ENCODE measurements at regions not wholly inside any gene's neighbourhood (a gene's known extent, or its start where the extent isn't known, plus 50 kb on each side); places are given as distances from the start of the nearest gene placed in this dataset.

DNA sequence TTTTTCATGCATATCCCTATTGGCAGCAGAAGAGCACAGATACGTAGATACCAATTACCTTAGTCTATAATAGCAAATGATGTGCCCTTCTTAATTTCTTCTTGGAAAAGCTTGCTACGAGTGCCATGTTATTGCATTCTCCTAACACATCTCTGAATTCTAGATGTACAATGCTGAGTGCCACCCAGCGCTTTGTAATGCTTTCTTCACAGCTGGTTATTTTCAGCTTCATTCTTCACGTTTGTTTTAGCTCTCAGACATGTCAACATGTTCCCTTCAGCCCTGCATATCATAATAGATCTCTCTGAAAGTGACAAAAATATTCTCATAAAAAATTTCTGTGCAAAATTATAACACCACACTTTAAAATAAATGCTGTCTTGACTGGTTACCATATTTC is 981.2 kb downstream of the TTLL7 start:
- Histone ChIP-seq H3K36me3 (ENCODE audit: control insufficient read depth, insufficient read depth, low read length) (no peaks in the 10 kb centered on the region), H3K9me3 (ENCODE audit: control insufficient read depth, low read length) (peaks cover 14% of the 10 kb centered on the region), H3K4me1 (ENCODE audit: control insufficient read depth, insufficient read depth, low read length, poor library complexity, severe bottlenecking) (peaks cover 3% of the 10 kb centered on the region), H3K27ac (ENCODE audit: low read depth, low read length, severe bottlenecking) (no peak overlapping the region), H3K4me3 (ENCODE audit: extremely low read depth, insufficient read depth, low read length, poor library complexity, severe bottlenecking) (no peak overlapping the region)
- 86 to 88% methylated on average over 4 of the region's 4 CpGs for WGBS, 2 experiments (ENCODE audit: insufficient coverage in 2 of 2)

DNA sequence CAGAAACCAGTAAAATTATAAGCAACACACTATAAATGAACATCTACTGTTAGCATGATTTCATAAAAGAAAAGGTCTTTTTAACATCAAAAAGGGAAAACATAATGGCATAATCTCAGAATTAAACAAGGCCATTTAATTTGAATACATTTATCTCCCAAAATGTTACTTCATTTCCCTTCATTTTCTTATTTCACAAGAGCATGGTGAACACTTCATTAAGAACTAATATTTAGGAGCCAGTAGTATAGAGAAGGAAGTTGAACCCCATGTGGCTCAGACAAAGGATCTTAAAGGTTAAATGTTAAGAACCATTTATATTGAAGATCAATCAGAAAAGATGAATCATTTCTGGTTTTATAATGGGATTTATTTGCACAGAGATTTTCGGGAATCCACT is 981.7 kb downstream of the TTLL7 start:
- no peak overlapping the region for H3K4me3 ChIP-seq (ENCODE audit: extremely low read depth, insufficient read depth, low read length, poor library complexity, severe bottlenecking)
- no peak overlapping the region for H3K27ac ChIP-seq (ENCODE audit: low read depth, low read length, severe bottlenecking)
- H3K9me3 ChIP-seq (ENCODE audit: control insufficient read depth, low read length) = peaks cover 14% of the 10 kb centered on the region
- no peaks in the 10 kb centered on the region for H3K36me3 ChIP-seq (ENCODE audit: control insufficient read depth, insufficient read depth, low read length)
- peaks cover 6% of the 10 kb centered on the region for H3K4me1 ChIP-seq (ENCODE audit: control insufficient read depth, insufficient read depth, low read length, poor library complexity, severe bottlenecking)
- 88 to 100% methylated on average over 1 of the region's 1 CpG for WGBS, 2 experiments (ENCODE audit: insufficient coverage in 2 of 2)

DNA sequence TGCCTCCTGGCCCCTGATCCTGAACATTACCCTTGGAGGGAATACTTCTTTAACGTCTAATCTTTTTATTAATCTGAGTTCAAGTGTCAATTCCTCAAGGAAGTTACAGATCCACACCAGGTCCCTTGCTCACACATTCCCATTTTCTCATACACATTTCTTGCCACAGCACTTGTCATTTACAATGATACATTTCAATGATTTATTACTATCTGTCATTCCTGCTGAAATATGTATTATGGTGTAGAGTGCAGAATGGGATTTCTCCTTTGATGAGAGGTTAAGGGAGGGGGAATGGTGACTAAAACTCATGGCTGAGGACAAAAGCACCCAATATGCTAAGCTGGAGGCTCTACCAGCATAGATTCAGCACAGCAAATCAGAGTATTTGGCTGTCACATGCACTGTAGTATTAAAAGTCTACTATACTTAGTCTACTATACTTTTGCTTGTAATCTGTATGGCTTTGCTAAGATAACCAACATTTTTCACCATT is 982.5 kb downstream of the TTLL7 start:
- no peaks in the 10 kb centered on the region for H3K36me3 ChIP-seq (ENCODE audit: control insufficient read depth, insufficient read depth, low read length)
- H3K9me3 ChIP-seq (ENCODE audit: control insufficient read depth, low read length) = peaks cover 14% of the 10 kb centered on the region
- H3K27ac ChIP-seq (ENCODE audit: low read depth, low read length, severe bottlenecking) = no peak overlapping the region
- 71% methylated on average over 1 of the region's 1 CpG; no CpG with 5 or more reads in 1 of the 2 experiments for WGBS, 2 experiments (ENCODE audit: insufficient coverage in 2 of 2)
- H3K4me3 ChIP-seq (ENCODE audit: extremely low read depth, insufficient read depth, low read length, poor library complexity, severe bottlenecking) = no peak overlapping the region
- H3K4me1 ChIP-seq (ENCODE audit: control insufficient read depth, insufficient read depth, low read length, poor library complexity, severe bottlenecking) = peaks cover 6% of the 10 kb centered on the region

DNA sequence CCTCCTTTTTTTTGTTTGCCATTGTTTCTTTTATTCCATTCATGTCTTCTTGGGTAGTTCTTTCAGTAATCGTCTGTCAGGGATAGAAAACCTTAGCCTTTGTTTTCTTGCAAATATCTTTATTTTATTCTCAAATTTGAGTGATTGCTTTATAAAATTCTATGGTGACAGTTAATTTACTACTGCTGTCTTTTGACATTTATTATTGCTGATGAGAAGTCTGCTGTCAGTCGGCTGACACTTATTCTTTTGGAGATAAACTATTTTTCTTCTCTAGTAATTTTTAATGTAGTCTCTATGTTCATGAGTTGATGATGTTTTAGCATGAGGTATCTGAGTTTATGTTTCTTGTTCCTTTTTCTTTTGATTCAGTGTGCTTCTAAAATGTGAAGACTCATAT is 983.8 kb downstream of the TTLL7 start:
- peaks cover 8% of the 10 kb centered on the region for H3K9me3 ChIP-seq (ENCODE audit: control insufficient read depth, low read length)
- H3K4me3 ChIP-seq (ENCODE audit: extremely low read depth, insufficient read depth, low read length, poor library complexity, severe bottlenecking) = no peak overlapping the region
- no CpG with 5 or more reads among the region's 2 CpGs for WGBS, 2 experiments (ENCODE audit: insufficient coverage in 2 of 2)
- H3K4me1 ChIP-seq (ENCODE audit: control insufficient read depth, insufficient read depth, low read length, poor library complexity, severe bottlenecking) = peaks cover 6% of the 10 kb centered on the region
- no peak overlapping the region for H3K27ac ChIP-seq (ENCODE audit: low read depth, low read length, severe bottlenecking)
- no peaks in the 10 kb centered on the region for H3K36me3 ChIP-seq (ENCODE audit: control insufficient read depth, insufficient read depth, low read length)

DNA sequence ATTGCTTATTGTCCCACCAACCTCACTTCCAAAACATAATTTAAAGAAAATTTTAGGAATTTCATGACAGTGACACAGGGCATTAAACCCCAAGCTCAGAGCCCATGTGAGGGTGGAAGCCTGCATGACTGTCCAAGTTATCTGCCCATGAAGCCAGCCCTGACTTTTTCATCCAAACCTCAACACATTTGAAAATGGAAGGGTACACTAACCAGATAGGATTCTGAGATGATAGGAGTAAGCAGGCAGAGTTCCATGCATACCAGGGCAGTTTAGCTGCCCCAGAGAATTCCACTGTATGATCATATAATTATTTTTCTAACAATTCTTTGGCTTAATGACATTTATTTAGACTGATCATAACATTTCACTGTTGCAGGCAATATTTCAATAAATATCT is 986.0 kb downstream of the TTLL7 start:
- H3K9me3 ChIP-seq (ENCODE audit: control insufficient read depth, low read length) = no peaks in the 10 kb centered on the region

DNA sequence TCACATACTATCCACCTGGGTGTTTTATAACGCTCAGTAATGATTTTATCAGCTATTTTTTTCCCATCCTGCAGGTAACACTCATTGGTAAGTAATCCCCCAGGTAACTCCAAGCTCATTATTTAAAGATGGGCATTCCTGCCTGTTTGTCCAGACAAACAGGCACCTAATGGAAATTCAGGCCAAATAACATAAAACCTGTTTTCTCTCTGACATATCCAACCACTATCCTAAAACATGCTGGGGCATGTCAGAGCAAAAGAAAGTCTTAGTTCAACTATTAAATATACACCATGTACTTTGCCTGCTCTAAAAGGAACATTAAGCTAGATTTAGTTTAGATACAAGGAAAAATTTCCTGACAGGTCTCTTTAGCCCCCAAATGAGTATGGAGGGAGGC is 987.7 kb downstream of the TTLL7 start:
- Histone ChIP-seq H3K4me1 (ENCODE audit: control insufficient read depth, insufficient read depth, low read length, poor library complexity, severe bottlenecking) (peaks cover 6% of the 10 kb centered on the region), H3K36me3 (ENCODE audit: control insufficient read depth, insufficient read depth, low read length) (no peaks in the 10 kb centered on the region), H3K4me3 (ENCODE audit: extremely low read depth, insufficient read depth, low read length, poor library complexity, severe bottlenecking) (no peak overlapping the region), H3K9me3 (ENCODE audit: control insufficient read depth, low read length) (no peaks in the 10 kb centered on the region), H3K27ac (ENCODE audit: low read depth, low read length, severe bottlenecking) (no peak overlapping the region)
- WGBS, 2 experiments (ENCODE audit: insufficient coverage in 2 of 2) = 92 to 100% methylated on average over 1 of the region's 1 CpG

More for the DNA sequence above, 986.0 kb downstream of the TTLL7 start:
- Histone ChIP-seq H3K36me3 (ENCODE audit: control insufficient read depth, insufficient read depth, low read length) (no peaks in the 10 kb centered on the region), H3K4me3 (ENCODE audit: extremely low read depth, insufficient read depth, low read length, poor library complexity, severe bottlenecking) (no peak overlapping the region), H3K4me1 (ENCODE audit: control insufficient read depth, insufficient read depth, low read length, poor library complexity, severe bottlenecking) (peaks cover 6% of the 10 kb centered on the region), H3K27ac (ENCODE audit: low read depth, low read length, severe bottlenecking) (no peak overlapping the region)

DNA sequence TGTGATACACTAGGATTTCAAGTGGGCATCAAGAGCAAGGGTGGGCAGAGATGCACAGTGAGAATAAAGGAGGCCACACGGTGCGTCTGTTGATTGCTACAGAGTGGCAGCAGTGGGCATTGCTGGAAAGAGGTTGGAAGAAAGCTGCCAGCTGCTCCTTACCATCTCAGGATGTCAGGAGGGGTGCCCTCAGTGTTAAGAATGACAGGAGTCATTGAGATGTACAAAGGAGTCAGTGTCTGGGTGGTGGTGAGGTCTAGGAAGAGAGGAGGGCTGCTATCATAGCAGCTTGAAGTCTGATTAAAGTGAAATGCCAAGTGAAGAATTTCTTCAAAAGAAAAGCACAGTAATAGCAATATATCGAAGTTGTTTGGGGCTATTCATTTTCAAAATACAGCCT is 992.7 kb downstream of the TTLL7 start:
- no peaks in the 10 kb centered on the region for H3K36me3 ChIP-seq (ENCODE audit: control insufficient read depth, insufficient read depth, low read length)
- WGBS, 2 experiments (ENCODE audit: insufficient coverage in 2 of 2) = 90 to 91% methylated on average over 2 of the region's 3 CpGs
- no peaks in the 10 kb centered on the region for H3K4me1 ChIP-seq (ENCODE audit: control insufficient read depth, insufficient read depth, low read length, poor library complexity, severe bottlenecking)
- H3K27ac ChIP-seq (ENCODE audit: low read depth, low read length, severe bottlenecking) = no peak overlapping the region
- no peak overlapping the region for H3K4me3 ChIP-seq (ENCODE audit: extremely low read depth, insufficient read depth, low read length, poor library complexity, severe bottlenecking)
- H3K9me3 ChIP-seq (ENCODE audit: control insufficient read depth, low read length) = no peaks in the 10 kb centered on the region

DNA sequence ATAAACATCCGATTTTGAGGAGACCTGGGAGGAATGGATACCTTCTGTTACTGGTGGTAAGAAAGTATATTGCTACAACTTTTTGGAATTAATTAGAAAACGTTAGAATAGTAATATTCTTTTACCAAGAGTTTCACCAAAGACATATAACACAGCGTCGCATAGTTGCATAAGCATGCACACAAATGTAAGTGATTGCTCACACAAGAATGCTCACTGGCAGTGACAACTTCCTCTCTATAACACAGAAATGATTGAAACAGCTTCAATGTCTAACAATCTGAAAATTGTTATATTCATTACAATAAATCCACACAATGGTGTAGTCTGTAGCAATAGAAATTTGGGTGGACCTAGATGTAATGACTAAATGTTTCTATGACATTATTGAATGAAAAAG is 998.6 kb downstream of the TTLL7 start:
- no peaks in the 10 kb centered on the region for H3K9me3 ChIP-seq (ENCODE audit: control insufficient read depth, low read length)
- no peak overlapping the region for H3K4me3 ChIP-seq (ENCODE audit: extremely low read depth, insufficient read depth, low read length, poor library complexity, severe bottlenecking)
- 100% methylated on average over 1 to 2 of the region's 4 CpGs for WGBS, 2 experiments (ENCODE audit: insufficient coverage in 2 of 2)
- no peaks in the 10 kb centered on the region for H3K4me1 ChIP-seq (ENCODE audit: control insufficient read depth, insufficient read depth, low read length, poor library complexity, severe bottlenecking)
- H3K36me3 ChIP-seq (ENCODE audit: control insufficient read depth, insufficient read depth, low read length) = no peaks in the 10 kb centered on the region
- H3K27ac ChIP-seq (ENCODE audit: low read depth, low read length, severe bottlenecking) = no peak overlapping the region

DNA sequence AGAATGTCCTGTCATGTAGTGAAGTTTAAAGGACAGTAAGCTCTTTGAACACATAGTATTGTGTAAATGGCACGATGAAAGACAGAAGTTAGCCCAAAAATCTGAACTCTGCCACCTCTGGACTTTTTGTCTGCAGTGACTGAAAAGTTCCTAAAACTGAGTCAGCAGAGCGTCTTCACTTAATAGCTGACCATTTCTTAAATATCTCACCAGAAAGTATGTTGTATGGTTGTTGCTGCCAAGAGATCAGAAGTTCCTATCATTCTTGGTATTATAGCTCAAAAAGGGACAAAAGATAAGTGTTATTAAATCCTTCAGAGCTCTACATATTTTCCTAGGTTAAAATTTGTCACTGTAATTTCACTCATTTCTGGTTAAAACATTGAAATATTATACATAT is 1003.0 kb downstream of the TTLL7 start:
- peaks cover 6% of the 10 kb centered on the region for H3K9me3 ChIP-seq (ENCODE audit: control insufficient read depth, low read length)
- H3K36me3 ChIP-seq (ENCODE audit: control insufficient read depth, insufficient read depth, low read length) = no peaks in the 10 kb centered on the region
- 78 to 100% methylated on average over 1 of the region's 2 CpGs for WGBS, 2 experiments (ENCODE audit: insufficient coverage in 2 of 2)
- H3K27ac ChIP-seq (ENCODE audit: low read depth, low read length, severe bottlenecking) = no peak overlapping the region
- H3K4me1 ChIP-seq (ENCODE audit: control insufficient read depth, insufficient read depth, low read length, poor library complexity, severe bottlenecking) = no peaks in the 10 kb centered on the region
- no peak overlapping the region for H3K4me3 ChIP-seq (ENCODE audit: extremely low read depth, insufficient read depth, low read length, poor library complexity, severe bottlenecking)

DNA sequence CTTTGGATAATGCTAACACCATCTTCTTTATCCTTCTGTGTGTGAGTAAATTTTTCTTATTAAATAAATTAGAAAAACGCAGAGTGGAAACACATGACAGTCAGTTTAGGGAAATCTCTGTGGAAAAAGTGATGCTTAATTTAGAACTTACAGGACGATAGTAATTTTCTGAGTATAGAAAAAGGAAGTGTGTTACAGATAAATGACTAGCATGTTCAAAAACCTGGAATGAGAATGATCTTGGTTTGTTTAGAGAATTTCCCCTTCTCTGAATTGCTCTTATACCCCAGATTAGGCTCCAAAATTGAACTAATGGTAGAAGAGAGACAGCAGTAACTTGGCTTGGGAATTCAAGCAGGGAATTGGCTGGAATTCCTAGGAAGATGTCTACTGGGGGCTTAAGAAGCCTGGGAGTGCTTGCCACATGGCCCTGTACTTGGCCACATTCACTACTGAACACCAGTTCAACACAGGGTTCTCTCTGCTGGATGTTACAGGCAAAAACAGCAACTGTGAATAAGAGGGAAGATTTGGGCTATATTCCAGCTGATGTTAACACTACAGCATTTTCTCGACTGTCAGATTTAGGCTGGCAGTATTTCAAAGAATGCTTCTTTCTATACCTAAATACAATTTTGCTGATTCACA is 1004.2 kb downstream of the TTLL7 start:
- WGBS, 2 experiments (ENCODE audit: insufficient coverage in 2 of 2) = 33 to 83% methylated on average over 1 of the region's 3 CpGs
- no peaks in the 10 kb centered on the region for H3K4me1 ChIP-seq (ENCODE audit: control insufficient read depth, insufficient read depth, low read length, poor library complexity, severe bottlenecking)

DNA sequence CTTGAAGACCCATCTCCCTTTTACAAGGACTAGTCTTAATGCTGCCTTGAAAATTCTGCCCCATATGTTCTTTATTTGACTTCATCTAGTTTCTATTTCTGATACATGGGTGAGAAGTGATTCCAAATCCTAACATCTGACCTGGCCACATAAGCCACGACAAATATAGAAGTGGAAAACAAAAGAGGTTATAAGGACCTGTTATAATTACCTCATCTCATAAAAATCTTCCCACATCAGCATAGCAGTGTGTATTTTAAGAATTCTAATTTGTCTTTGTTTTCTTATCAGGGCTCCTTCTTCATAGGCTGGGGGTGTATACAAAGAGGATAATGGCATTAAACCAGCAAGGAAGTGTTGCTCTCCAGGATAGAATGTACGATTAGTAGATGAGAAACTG is 1007.4 kb downstream of the TTLL7 start:
- WGBS, 2 experiments (ENCODE audit: insufficient coverage in 2 of 2) = 90 to 100% methylated on average over 1 to 2 of the region's 2 CpGs

More for the DNA sequence above, 1004.2 kb downstream of the TTLL7 start:
- H3K36me3 ChIP-seq (ENCODE audit: control insufficient read depth, insufficient read depth, low read length) = no peaks in the 10 kb centered on the region
- peaks cover 6% of the 10 kb centered on the region for H3K9me3 ChIP-seq (ENCODE audit: control insufficient read depth, low read length)
- H3K27ac ChIP-seq (ENCODE audit: low read depth, low read length, severe bottlenecking) = no peak overlapping the region
- no peak overlapping the region for H3K4me3 ChIP-seq (ENCODE audit: extremely low read depth, insufficient read depth, low read length, poor library complexity, severe bottlenecking)

More for the DNA sequence above, 1007.4 kb downstream of the TTLL7 start:
- Histone ChIP-seq H3K4me1 (ENCODE audit: control insufficient read depth, insufficient read depth, low read length, poor library complexity, severe bottlenecking) (no peaks in the 10 kb centered on the region), H3K36me3 (ENCODE audit: control insufficient read depth, insufficient read depth, low read length) (no peaks in the 10 kb centered on the region), H3K27ac (ENCODE audit: low read depth, low read length, severe bottlenecking) (no peak overlapping the region), H3K4me3 (ENCODE audit: extremely low read depth, insufficient read depth, low read length, poor library complexity, severe bottlenecking) (no peak overlapping the region), H3K9me3 (ENCODE audit: control insufficient read depth, low read length) (peaks cover 6% of the 10 kb centered on the region)

Data from mesodermal cell (in vitro differentiated cells).